RWPE2 (cell line): ENCODE measurements at regions not wholly inside any gene's neighbourhood (a gene's known extent, or its start where the extent isn't known, plus 50 kb on each side); places are given as distances from the start of the nearest gene placed in this dataset.

Source experiments
- ATAC-seq: fragments of 200-7000 bp; cut with Tn5 transposase; 3 replicates; pipeline ENCODE4 v1.9.1; 2021; ENCODE audit warnings: low read depth
- DNase-seq: peaks from one replicate; pipeline ENCODE4 v3.0.0-alpha.2; 2020; ENCODE audit warnings: low spot score
- H3K27ac ChIP-seq: fragments of 450-650 bp; 2 replicates; pipeline ENCODE4 v1.5.1; 2017; ENCODE audit warnings: mild to moderate bottlenecking; ENCODE audit not compliant: poor library complexity, severe bottlenecking
- H3K27me3 ChIP-seq: fragments of 250-450 bp; sonication (Bioruptor Pico); 2 replicates; pipeline ENCODE4 v1.5.1; 2021; ENCODE audit warnings: mild to moderate bottlenecking, moderate library complexity; ENCODE audit not compliant: insufficient read depth, poor library complexity, severe bottlenecking
- H3K36me3 ChIP-seq: fragments of 250-450 bp; sonication (Bioruptor Pico); 2 replicates; pipeline ENCODE4 v1.5.1; 2020; ENCODE audit warnings: low read depth, mild to moderate bottlenecking, moderate library complexity
- H3K4me1 ChIP-seq: fragments of 250-450 bp; sonication (Bioruptor Pico); 2 replicates; pipeline ENCODE4 v1.5.1; 2021; ENCODE audit warnings: mild to moderate bottlenecking, moderate library complexity; ENCODE audit not compliant: insufficient read depth, poor library complexity, severe bottlenecking
- H3K4me3 ChIP-seq: fragments of 250-450 bp; sonication (Bioruptor Pico); 2 replicates; pipeline ENCODE4 v1.5.1; 2021; ENCODE audit warnings: mild to moderate bottlenecking, moderate library complexity; ENCODE audit not compliant: severe bottlenecking
- H3K9me3 ChIP-seq: fragments of 250-450 bp; sonication (Bioruptor Pico); 2 replicates; pipeline ENCODE4 v1.5.1; 2021; ENCODE audit warnings: mild to moderate bottlenecking, moderate library complexity; ENCODE audit not compliant: severe bottlenecking
- CTCF ChIP-seq: fragments of 450-650 bp; IDR thresholded peaks from one replicate; pipeline ENCODE4 v1.5.1; 2017; ENCODE audit warnings: mild to moderate bottlenecking, moderate library complexity; ENCODE audit not compliant: poor library complexity, severe bottlenecking

- no peak for TF ChIP-seq CTCF
- Histone ChIP-seq H3K9me3 (no peaks in the 10 kb centered on the region), H3K4me1 (no peaks in the 10 kb centered on the region), H3K36me3 (no peaks in the 10 kb centered on the region), H3K27ac (no peak overlapping the region), H3K4me3 (no peak overlapping the region), H3K27me3 (no peaks in the 10 kb centered on the region)
- no peak for ATAC-seq
- no peak for DNase-seq
Observed at GRCh38 chr5:106962464-106963230, 708.1 kb downstream of the EFNA5 start.

GRCh38 chr5:106959387-106959786 is 711.4 kb downstream of the EFNA5 start:
- Histone ChIP-seq H3K36me3 (no peaks in the 10 kb centered on the region), H3K4me1 (no peaks in the 10 kb centered on the region), H3K27ac (no peak overlapping the region), H3K9me3 (no peaks in the 10 kb centered on the region), H3K4me3 (no peak overlapping the region), H3K27me3 (no peaks in the 10 kb centered on the region)
- no peak for DNase-seq
- ATAC-seq, result peak; percentile 77
- no peak for TF ChIP-seq CTCF

GRCh38 chr5:106957336-106957735 is 713.4 kb downstream of the EFNA5 start:
- H3K27me3 ChIP-seq, result no peaks in the 10 kb centered on the region
- no peak for DNase-seq
- no peak for TF ChIP-seq CTCF
- H3K4me3 ChIP-seq, result no peak overlapping the region
- H3K9me3 ChIP-seq, result no peaks in the 10 kb centered on the region
- no peak for ATAC-seq
- no peaks in the 10 kb centered on the region for H3K36me3 ChIP-seq
- no peak overlapping the region for H3K27ac ChIP-seq
- no peaks in the 10 kb centered on the region for H3K4me1 ChIP-seq

GRCh38 chr5:106956886-106957285 is 713.9 kb downstream of the EFNA5 start:
- DNase-seq (no peak), ATAC-seq (no peak)
- no peak overlapping the region for H3K27ac ChIP-seq
- H3K4me1 ChIP-seq, result no peaks in the 10 kb centered on the region
- H3K27me3 ChIP-seq, result no peaks in the 10 kb centered on the region
- no peak overlapping the region for H3K4me3 ChIP-seq
- H3K9me3 ChIP-seq, result no peaks in the 10 kb centered on the region
- no peaks in the 10 kb centered on the region for H3K36me3 ChIP-seq
- TF ChIP-seq CTCF, result no peak

GRCh38 chr5:106956187-106956586 is 714.5 kb downstream of the EFNA5 start:
- H3K27me3 ChIP-seq, result no peaks in the 10 kb centered on the region
- ATAC-seq (no peak), DNase-seq (no peak)
- no peaks in the 10 kb centered on the region for H3K9me3 ChIP-seq
- no peaks in the 10 kb centered on the region for H3K4me1 ChIP-seq
- H3K36me3 ChIP-seq, result no peaks in the 10 kb centered on the region
- TF ChIP-seq CTCF, result no peak
- no peak overlapping the region for H3K4me3 ChIP-seq
- H3K27ac ChIP-seq, result no peak overlapping the region
